K562 (cell line): ENCODE measurements at regions not wholly inside any gene's neighbourhood (a gene's known extent, or its start where the extent isn't known, plus 50 kb on each side); places are given as distances from the start of the nearest gene placed in this dataset.

Source experiments
- NFYB ChIP-seq: IDR thresholded peaks from 2 replicates; pipeline ENCODE4 v1.6.1; 2011; ENCODE audit warnings: mild to moderate bottlenecking, moderate library complexity; ENCODE audit not compliant: insufficient read length; ENCODE audit errors: extremely low read depth
- TF ChIP-seq, protein P1 (sequence below), 3 experiments: IDR thresholded peaks in 2 of 3; conservative IDR thresholded peaks in 1 of 3; 2 replicates each; pipeline ENCODE4 v1.5.1; 2011 to 2012; ENCODE audit warnings: low read length in 3 of 3, mild to moderate bottlenecking in 3 of 3, control low read depth in 2 of 3, improper control_type of control experiment in 1 of 3, inconsistent platforms in 1 of 3, low read depth in 1 of 3, mixed read lengths in 1 of 3, moderate library complexity in 1 of 3; ENCODE audit not compliant: insufficient read depth in 2 of 3
- TF ChIP-seq, protein P2 (sequence below), 2 experiments: fragments of 450-650 bp in 1 of 2; sonication (generic) in 1 of 2; formaldehyde crosslinking in 1 of 2; IDR thresholded peaks in 1 of 2; conservative IDR thresholded peaks in 1 of 2; 2 replicates each; pipeline versions ENCODE4 v1.6.1 to v1.8.1; 2016 to 2023; ENCODE audit warnings: mild to moderate bottlenecking in 2 of 2, moderate library complexity in 2 of 2, inconsistent platforms in 1 of 2, missing genetic modification reagents in 1 of 2

DNA sequence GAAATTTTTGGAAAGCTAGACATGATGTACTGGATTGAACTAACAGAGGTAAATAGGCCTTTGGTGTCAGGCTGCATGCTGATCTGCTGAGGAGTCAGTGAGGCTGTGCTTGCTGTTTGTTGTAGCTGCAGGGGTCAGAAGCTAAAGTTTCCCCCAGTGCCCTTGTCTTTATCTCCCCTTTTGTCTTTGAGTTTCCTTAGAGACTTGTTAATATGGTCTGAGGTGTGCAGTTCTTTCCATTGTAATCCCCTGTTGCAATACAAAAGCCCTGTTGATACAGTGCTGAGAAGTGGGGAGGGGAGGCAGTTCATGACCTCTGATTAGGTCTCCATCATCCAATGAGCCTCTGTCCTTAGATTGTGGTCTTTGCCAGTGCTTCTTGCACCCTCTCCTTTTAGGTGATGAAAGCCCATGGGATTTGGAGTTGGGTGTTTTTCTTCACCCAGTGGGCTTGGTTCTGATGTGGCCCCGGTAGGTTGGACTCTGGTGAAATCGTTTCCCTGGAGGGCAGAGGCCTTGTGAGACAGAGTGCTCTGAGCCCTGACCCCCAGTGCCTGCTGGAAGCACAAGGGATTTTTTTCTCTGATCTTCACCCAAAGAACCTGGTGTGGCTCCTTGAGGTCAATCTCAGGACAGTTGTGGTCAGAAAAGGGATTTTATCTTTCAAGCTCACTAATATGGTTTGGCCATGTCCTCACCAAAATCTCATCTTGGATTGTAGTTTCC is 163.1 kb downstream of the TMEM18 start:
- TF ChIP-seq NFYB: no peak
- TF ChIP-seq, protein P1, sequence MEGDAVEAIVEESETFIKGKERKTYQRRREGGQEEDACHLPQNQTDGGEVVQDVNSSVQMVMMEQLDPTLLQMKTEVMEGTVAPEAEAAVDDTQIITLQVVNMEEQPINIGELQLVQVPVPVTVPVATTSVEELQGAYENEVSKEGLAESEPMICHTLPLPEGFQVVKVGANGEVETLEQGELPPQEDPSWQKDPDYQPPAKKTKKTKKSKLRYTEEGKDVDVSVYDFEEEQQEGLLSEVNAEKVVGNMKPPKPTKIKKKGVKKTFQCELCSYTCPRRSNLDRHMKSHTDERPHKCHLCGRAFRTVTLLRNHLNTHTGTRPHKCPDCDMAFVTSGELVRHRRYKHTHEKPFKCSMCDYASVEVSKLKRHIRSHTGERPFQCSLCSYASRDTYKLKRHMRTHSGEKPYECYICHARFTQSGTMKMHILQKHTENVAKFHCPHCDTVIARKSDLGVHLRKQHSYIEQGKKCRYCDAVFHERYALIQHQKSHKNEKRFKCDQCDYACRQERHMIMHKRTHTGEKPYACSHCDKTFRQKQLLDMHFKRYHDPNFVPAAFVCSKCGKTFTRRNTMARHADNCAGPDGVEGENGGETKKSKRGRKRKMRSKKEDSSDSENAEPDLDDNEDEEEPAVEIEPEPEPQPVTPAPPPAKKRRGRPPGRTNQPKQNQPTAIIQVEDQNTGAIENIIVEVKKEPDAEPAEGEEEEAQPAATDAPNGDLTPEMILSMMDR (IDR thresholded peaks at IDR 0.05 in 2 of 3, conservative IDR thresholded peaks at IDR 0.05 in 1 of 3; ENCODE audit: insufficient read depth in 2 of 3, low read depth in 1 of 3, low read length in 3 of 3): no peak
- TF ChIP-seq, protein P2, sequence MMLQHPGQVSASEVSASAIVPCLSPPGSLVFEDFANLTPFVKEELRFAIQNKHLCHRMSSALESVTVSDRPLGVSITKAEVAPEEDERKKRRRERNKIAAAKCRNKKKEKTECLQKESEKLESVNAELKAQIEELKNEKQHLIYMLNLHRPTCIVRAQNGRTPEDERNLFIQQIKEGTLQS (IDR thresholded peaks at IDR 0.05): no peak
- TF ChIP-seq, protein P2 (CRISPR knock-in tag; conservative IDR thresholded peaks at IDR 0.05): no peak
